ENCODE measurements at regions not wholly inside any gene's neighbourhood (a gene's known extent, or its start where the extent isn't known, plus 50 kb on each side); places are given as distances from the start of the nearest gene placed in this dataset.
A peak's percentile ranks its signal among the peaks of the same experiment; 100 is the strongest.

DNA sequence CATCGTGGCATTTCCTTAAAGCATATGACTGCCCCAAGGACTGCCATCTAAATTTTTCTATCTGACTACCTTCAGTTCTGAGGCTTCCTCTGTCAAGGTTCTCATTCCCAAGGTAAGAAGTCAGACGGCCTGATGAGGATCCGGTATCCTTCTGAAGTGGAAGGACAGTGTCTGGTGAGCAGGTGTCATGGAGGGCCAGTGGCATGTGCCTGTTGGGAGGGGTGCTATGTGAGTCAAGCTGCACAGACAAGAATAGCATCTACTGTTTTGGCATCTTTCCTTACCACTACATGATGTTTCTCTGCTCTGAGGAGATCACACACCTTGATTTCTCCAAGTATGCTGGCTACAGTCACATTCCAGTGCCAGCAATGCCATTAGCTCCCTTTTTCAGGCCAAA, 99.6 kb upstream of the RGS1 start:
- no peaks in the 10 kb centered on the region for H3K4me1 ChIP-seq
- H3K36me3 ChIP-seq = no peaks in the 10 kb centered on the region
- DNase-seq = no peak
- H3K27ac ChIP-seq = no peak overlapping the region
- WGBS, 2 donors = 71 to 84% methylated on average over 3 of the region's 3 CpGs
- no peaks in the 10 kb centered on the region for H3K27me3 ChIP-seq
- intact Hi-C loops (cut with DNase I) = loop anchor here (2.0 to 10.0 kb wide), 2 partner anchors 137 to 549 kb away; no protein-coding TSS in a partner anchor
- H3K4me3 ChIP-seq (replicated peaks in 1 of 3) = no peak overlapping the region
- TF ChIP-seq, protein P1, sequence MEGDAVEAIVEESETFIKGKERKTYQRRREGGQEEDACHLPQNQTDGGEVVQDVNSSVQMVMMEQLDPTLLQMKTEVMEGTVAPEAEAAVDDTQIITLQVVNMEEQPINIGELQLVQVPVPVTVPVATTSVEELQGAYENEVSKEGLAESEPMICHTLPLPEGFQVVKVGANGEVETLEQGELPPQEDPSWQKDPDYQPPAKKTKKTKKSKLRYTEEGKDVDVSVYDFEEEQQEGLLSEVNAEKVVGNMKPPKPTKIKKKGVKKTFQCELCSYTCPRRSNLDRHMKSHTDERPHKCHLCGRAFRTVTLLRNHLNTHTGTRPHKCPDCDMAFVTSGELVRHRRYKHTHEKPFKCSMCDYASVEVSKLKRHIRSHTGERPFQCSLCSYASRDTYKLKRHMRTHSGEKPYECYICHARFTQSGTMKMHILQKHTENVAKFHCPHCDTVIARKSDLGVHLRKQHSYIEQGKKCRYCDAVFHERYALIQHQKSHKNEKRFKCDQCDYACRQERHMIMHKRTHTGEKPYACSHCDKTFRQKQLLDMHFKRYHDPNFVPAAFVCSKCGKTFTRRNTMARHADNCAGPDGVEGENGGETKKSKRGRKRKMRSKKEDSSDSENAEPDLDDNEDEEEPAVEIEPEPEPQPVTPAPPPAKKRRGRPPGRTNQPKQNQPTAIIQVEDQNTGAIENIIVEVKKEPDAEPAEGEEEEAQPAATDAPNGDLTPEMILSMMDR (IDR thresholded peaks at IDR 0.05) = no peak
- no peak for TF ChIP-seq POLR2A (IDR thresholded peaks at IDR 0.05)
- no peaks in the 10 kb centered on the region for H3K9me3 ChIP-seq

DNA sequence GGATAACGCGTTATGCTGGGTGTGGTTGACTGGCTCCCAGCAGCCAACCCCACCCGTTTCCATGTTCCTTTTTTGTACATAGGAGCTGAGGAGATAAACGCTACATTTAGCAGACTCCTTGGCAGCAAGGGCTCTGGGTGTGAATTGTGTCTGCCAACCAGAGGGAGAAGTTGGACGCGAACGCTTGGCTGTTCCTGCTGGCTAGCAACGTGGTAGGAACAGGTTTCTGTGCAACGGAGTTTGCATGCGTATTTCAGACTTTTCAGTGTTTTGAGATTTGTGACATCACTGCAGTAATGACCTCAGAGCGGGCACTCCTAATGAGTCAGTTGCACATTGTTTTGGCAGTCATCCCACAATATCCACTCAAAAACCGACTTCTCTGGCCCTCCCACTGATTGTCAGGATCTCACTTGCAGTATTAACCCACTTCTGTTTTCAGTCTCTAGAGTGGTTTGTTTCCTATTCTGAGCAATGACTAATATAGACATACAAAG, 98.7 kb upstream of the RGS1 start:
- Histone ChIP-seq H3K4me3 (replicated peaks in 1 of 3) (no peak overlapping the region), H3K9me3 (no peaks in the 10 kb centered on the region), H3K27ac (no peak overlapping the region), H3K4me1 (no peaks in the 10 kb centered on the region), H3K27me3 (no peaks in the 10 kb centered on the region), H3K36me3 (no peaks in the 10 kb centered on the region)
- WGBS, 2 donors = 62 to 66% methylated on average over 12 of the region's 12 CpGs
- intact Hi-C loops (cut with DNase I) = loop anchor here (2.0 to 10.0 kb wide), 2 partner anchors 136 to 548 kb away; no protein-coding TSS in a partner anchor
- DNase-seq = peak; percentile 6 to 24
- no peak for TF ChIP-seq POLR2A (IDR thresholded peaks at IDR 0.05)
- TF ChIP-seq, protein P1 (IDR thresholded peaks at IDR 0.05) = no peak

DNA sequence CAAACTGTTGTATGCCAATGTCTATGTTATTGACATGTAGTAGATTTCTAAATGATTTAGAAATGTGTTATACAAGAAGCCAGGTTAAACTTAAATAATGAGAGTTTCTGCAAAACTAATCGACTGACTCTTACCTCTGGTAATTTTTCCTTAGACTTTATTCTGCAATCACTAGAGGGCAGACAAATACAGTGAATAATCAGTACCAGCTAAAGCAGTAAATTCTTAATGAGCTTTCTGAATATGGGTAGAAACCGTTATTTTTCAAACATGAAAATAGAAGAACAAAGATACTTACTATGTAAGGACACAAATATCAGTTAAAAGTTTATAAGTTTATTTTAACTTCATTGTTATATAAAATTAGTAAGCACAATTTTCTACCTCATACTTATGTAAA, 97.9 kb upstream of the RGS1 start:
- H3K9me3 ChIP-seq = no peaks in the 10 kb centered on the region
- WGBS, 2 donors = 12 to 17% methylated on average over 2 of the region's 2 CpGs
- intact Hi-C loops (cut with DNase I) = loop anchor here (2.0 to 10.0 kb wide), 2 partner anchors 135 to 547 kb away; no protein-coding TSS in a partner anchor
- H3K4me1 ChIP-seq = no peaks in the 10 kb centered on the region
- H3K27ac ChIP-seq = no peak overlapping the region
- no peaks in the 10 kb centered on the region for H3K27me3 ChIP-seq
- no peak overlapping the region for H3K4me3 ChIP-seq (replicated peaks in 1 of 3)
- TF ChIP-seq POLR2A (IDR thresholded peaks at IDR 0.05) = no peak
- TF ChIP-seq, protein P1 (IDR thresholded peaks at IDR 0.05) = peak in 4 of 6 experiments; percentile 20 to 84 (median 64)
- no peak for DNase-seq
- no peaks in the 10 kb centered on the region for H3K36me3 ChIP-seq

GRCh38 chr1:192485692-192486436, 89.7 kb upstream of the RGS1 start:
- H3K36me3 ChIP-seq = no peaks in the 10 kb centered on the region
- no peak for TF ChIP-seq POLR2A (IDR thresholded peaks at IDR 0.05)
- TF ChIP-seq, protein P1 (IDR thresholded peaks at IDR 0.05) = no peak
- 39 to 45% methylated on average over 1 of the region's 1 CpG for WGBS, 2 donors
- no peak overlapping the region for H3K4me3 ChIP-seq (replicated peaks in 1 of 3)
- intact Hi-C loops (cut with DNase I) = no loop called here
- no peaks in the 10 kb centered on the region for H3K9me3 ChIP-seq
- peak overlapping the region; percentile 42 to 83 (median 68) for H3K27ac ChIP-seq
- DNase-seq = peak; percentile 88 to 89
- H3K4me1 ChIP-seq = peaks cover 6 to 7% of the 10 kb centered on the region in 2 donors
- no peaks in the 10 kb centered on the region for H3K27me3 ChIP-seq

DNA sequence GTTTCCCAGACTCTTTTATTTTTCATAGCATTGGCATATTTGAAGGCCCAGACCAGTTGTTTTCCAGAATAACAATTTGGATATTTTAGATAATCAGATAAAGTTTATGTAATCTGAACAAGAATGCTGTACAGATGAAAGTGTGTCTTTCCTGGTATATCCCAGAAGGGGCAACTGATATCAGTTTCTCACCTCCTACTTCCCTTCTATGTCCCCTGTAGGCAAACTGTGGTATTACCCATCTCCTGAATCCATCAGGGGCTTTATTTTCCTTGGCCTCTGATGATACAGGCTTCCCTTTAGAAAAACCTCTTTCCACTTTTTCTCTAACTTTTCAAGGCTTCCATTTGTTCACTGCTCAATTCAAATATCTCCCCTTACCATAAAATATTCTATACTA, 87.5 kb upstream of the RGS1 start:
- Histone ChIP-seq H3K27ac (no peak overlapping the region), H3K9me3 (no peaks in the 10 kb centered on the region), H3K4me3 (replicated peaks in 1 of 3) (no peak overlapping the region), H3K36me3 (no peaks in the 10 kb centered on the region), H3K27me3 (no peaks in the 10 kb centered on the region), H3K4me1 (peaks cover 6 to 7% of the 10 kb centered on the region in 2 donors)
- intact Hi-C loops (cut with DNase I) = no loop called here
- DNase-seq = no peak
- TF ChIP-seq POLR2A (IDR thresholded peaks at IDR 0.05) = no peak
- TF ChIP-seq, protein P1 (IDR thresholded peaks at IDR 0.05) = peak in 1 of 6 experiments; percentile 10
